Suprapubic skin (tissue), 4 donors: ENCODE measurements at regions not wholly inside any gene's neighbourhood (a gene's known extent, or its start where the extent isn't known, plus 50 kb on each side); places are given as distances from the start of the nearest gene placed in this dataset.

ENCODE experiments used
- DNase-seq, 2 donors: peaks; one replicate each; pipeline ENCODE4 v3.0.0-alpha.2; 2019; ENCODE audit warnings: low spot score in 2 of 2
- H3K27ac ChIP-seq: fragments of 200-600 bp; sonication (generic); one replicate; pipeline ENCODE4 v1.5.1; 2019
- H3K27me3 ChIP-seq: fragments of 200-600 bp; sonication (generic); one replicate; pipeline ENCODE4 v1.5.1; 2019
- H3K36me3 ChIP-seq: fragments of 200-600 bp; sonication (generic); one replicate; pipeline ENCODE4 v1.5.1; 2019
- H3K4me1 ChIP-seq: fragments of 200-600 bp; sonication (generic); one replicate; pipeline ENCODE4 v1.5.1; 2019
- H3K4me3 ChIP-seq: fragments of 200-600 bp; sonication (generic); one replicate; pipeline ENCODE4 v1.5.1; 2019; ENCODE audit warnings: mild to moderate bottlenecking
- H3K9me3 ChIP-seq: fragments of 200-600 bp; sonication (generic); one replicate; pipeline ENCODE4 v1.5.1; 2019
- CTCF ChIP-seq, 2 donors: fragments of 200-600 bp in 1 of 2; fragments of 450-650 bp in 1 of 2; sonication (generic) in 1 of 2; IDR thresholded peaks; one replicate each; pipeline ENCODE4 v1.5.1; 2016 to 2019; ENCODE audit warnings: antibody characterized with exemption in 2 of 2, mild to moderate bottlenecking in 1 of 2, moderate library complexity in 1 of 2
- EP300 ChIP-seq: sonication (generic); formaldehyde crosslinking; IDR thresholded peaks from one replicate; pipeline ENCODE4 v1.6.1; 2017; ENCODE audit warnings: antibody characterized with exemption
- POLR2A ChIP-seq, 2 donors: fragments of 450-650 bp; IDR thresholded peaks; one replicate each; pipeline ENCODE4 v1.6.1; 2017; ENCODE audit warnings: antibody characterized with exemption in 2 of 2, mild to moderate bottlenecking in 2 of 2, moderate library complexity in 2 of 2
- POLR2AphosphoS5 ChIP-seq, 3 donors: sonication (generic); formaldehyde crosslinking; IDR thresholded peaks; one replicate each; pipeline ENCODE4 v1.6.1; 2017; ENCODE audit warnings: antibody characterized with exemption in 3 of 3
- WGBS: methylation state at CpG from one replicate; pipeline ENCODE4 v1.1.5; 2018; 5-methylcytosine and 5-hydroxymethylcytosine counted together

GRCh38 chr1:244920911-244921761 is 56.8 kb upstream of the HNRNPU start:
- TF ChIP-seq POLR2A (IDR thresholded peaks at IDR 0.05) (no peak), CTCF (IDR thresholded peaks at IDR 0.05) (no peak), POLR2AphosphoS5 (IDR thresholded peaks at IDR 0.05) (no peak), EP300 (no peak)
- H3K9me3 ChIP-seq = no peaks in the 10 kb centered on the region
- no peaks in the 10 kb centered on the region for H3K36me3 ChIP-seq
- 72% methylated on average over 4 of the region's 4 CpGs for WGBS
- no peak for DNase-seq
- H3K27ac ChIP-seq = no peak overlapping the region
- no peak overlapping the region for H3K4me3 ChIP-seq
- no peaks in the 10 kb centered on the region for H3K27me3 ChIP-seq
- peaks cover 7% of the 10 kb centered on the region for H3K4me1 ChIP-seq

- WGBS = 68% methylated on average over 9 of the region's 9 CpGs
- TF ChIP-seq CTCF (IDR thresholded peaks at IDR 0.05) (no peak), POLR2A (IDR thresholded peaks at IDR 0.05) (no peak)
- H3K27ac ChIP-seq = no peak overlapping the region
- no peaks in the 10 kb centered on the region for H3K27me3 ChIP-seq
- H3K36me3 ChIP-seq = no peaks in the 10 kb centered on the region
- H3K4me1 ChIP-seq = peaks cover 7% of the 10 kb centered on the region
- H3K9me3 ChIP-seq = no peaks in the 10 kb centered on the region
- H3K4me3 ChIP-seq = peak overlapping the region; percentile 74
- DNase-seq = no peak
Measured at GRCh38 chr1:244919320-244920282, 55.3 kb upstream of the HNRNPU start.

GRCh38 chr1:244918421-244919319 is 54.3 kb upstream of the HNRNPU start:
- DNase-seq = no peak
- H3K27ac ChIP-seq = no peak overlapping the region

GRCh38 chr1:244917073-244917670 is 52.8 kb upstream of the HNRNPU start:
- WGBS = 87% methylated on average over 14 of the region's 14 CpGs

More at GRCh38 chr1:244918421-244919319, 54.3 kb upstream of the HNRNPU start:
- H3K4me1 ChIP-seq = peaks cover 7% of the 10 kb centered on the region
- peak in 1 of 2 donors; percentile 14 for TF ChIP-seq CTCF (IDR thresholded peaks at IDR 0.05)
- TF ChIP-seq POLR2AphosphoS5 (IDR thresholded peaks at IDR 0.05) = no peak
- no peaks in the 10 kb centered on the region for H3K9me3 ChIP-seq
- H3K27me3 ChIP-seq = no peaks in the 10 kb centered on the region
- peak overlapping the region; percentile 74 for H3K4me3 ChIP-seq
- 7% methylated on average over 38 of the region's 62 CpGs for whole genome bisulfite sequencing
- H3K36me3 ChIP-seq = no peaks in the 10 kb centered on the region

More at GRCh38 chr1:244917073-244917670, 52.8 kb upstream of the HNRNPU start:
- no peak overlapping the region for H3K4me3 ChIP-seq
- H3K27ac ChIP-seq = no peak overlapping the region
- TF ChIP-seq EP300 (no peak), POLR2A (IDR thresholded peaks at IDR 0.05) (no peak), POLR2AphosphoS5 (IDR thresholded peaks at IDR 0.05) (no peak), CTCF (IDR thresholded peaks at IDR 0.05) (no peak)
- H3K4me1 ChIP-seq = peaks cover 7% of the 10 kb centered on the region
- no peak for DNase-seq
- H3K36me3 ChIP-seq = no peaks in the 10 kb centered on the region
- H3K27me3 ChIP-seq = no peaks in the 10 kb centered on the region
- H3K9me3 ChIP-seq = no peaks in the 10 kb centered on the region
